HuH-7 (cell line): ENCODE measurements at regions not wholly inside any gene's neighbourhood (a gene's known extent, or its start where the extent isn't known, plus 50 kb on each side); places are given as distances from the start of the nearest gene placed in this dataset.
"Not testable (repeated sequence)": the region's sequence is repeated elsewhere in the genome, so short reads cannot be mapped to it uniquely, and the experiment has no call there.

Experiments
- DNase-seq: peaks from one replicate; pipeline ENCODE4 v3.0.0; 2011; ENCODE audit warnings: low spot score

DNA sequence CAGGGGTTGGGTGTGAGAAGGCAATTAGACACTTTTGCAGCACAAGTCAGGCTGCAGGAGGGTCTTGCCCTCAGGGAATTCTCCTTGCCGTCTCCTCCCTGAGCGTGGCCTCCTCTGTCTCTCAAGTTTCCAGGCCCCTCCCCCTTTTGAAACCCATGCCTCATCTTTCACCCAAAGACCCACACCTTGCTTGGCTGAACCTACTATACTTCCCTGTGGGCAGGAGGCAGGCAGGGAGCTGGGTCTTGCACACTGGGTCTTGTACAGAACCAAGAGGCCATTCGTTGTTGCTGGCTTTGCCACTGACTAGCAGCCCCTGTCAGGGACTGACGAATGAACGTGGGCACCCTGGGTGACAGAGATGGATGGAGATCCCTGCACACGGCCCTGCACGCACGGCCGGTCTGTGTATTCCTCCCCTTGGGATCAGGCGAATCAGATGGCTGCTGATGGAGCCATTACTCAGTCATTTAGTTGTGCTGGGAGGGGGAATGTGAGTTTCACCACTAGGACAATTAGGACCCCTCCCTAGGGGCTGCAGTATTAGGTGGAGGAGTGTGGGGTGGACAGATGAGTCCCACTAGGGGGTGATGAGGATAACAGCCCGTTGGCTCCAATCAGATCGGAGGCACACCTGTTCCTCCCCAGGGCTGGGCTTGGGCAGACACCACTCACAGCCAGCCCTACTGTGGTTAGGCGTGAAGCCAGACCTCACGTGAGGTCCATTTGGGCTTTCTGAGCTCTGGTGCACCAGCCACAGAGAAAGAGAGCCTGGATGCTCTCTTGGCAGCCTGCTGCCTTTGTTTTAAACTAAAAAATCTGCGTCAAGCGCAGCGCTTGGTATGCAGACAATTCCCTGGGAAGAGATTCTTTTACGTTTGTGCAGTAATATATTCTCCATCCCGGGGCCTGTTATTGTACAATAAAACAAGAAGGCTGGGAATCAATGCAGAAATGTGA is 167.7 kb upstream of the WSCD1 start:
- no peak for DNase-seq

DNA sequence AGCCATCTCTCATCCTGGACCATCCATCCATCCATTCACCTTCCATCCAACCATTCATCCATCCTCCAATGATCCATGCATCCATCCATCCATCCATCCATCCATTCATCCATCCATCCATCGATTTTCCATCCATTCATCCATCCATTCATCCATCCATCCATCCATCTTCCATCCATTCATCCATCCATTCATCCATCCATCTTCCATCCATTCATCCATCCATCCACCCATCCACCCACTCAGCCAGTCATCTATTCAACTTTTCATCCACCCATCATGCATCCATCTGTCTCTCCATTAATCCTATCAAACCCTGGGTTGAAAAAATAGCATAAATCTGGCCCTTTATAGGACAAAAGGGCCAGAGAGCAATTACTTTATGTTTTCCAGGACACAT is 158.3 kb upstream of the WSCD1 start:
- DNase-seq = no peak

DNA sequence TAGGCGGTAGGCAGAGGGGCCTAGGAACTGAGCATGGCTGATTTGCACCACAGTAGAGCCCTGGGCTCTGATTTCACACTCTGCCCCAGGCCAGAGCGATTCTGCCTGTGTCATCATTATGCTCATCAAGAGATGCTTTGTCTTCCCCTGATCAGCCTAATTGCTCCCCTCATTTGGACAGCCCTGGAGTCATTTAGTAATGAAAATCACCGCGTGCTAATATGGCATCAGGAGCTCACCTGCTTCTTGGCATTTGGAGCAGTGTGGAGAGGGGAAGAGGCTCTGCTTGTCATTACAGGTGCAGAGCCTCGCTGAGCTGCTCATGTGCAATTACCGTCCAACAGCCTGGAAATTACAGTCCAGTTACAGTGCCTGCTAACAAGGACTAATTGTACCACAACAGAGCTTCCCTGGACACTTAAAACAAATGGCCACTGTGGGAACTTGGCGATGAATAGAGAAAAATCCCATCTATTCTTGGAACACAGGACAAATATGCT is 157.1 kb upstream of the WSCD1 start:
- no peak for DNase-seq

DNA sequence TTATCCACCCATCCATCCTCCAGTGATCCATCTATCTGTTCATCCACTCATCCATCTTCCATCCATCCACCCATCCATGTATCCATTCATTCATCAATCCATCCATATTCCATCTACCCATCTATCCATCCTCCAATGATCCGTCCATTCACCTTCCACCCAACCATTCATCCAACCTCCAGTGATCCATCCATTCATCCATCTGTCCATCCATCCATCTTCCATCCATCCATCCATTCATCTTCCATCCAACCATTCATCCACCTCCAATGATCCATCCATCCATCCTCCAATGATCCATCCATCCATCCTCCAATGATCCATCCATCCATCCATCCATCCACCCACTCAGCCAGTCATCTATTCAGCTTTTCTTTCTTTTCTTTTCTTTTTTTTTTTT is 156.5 kb upstream of the WSCD1 start:
- no peak for DNase-seq

DNA sequence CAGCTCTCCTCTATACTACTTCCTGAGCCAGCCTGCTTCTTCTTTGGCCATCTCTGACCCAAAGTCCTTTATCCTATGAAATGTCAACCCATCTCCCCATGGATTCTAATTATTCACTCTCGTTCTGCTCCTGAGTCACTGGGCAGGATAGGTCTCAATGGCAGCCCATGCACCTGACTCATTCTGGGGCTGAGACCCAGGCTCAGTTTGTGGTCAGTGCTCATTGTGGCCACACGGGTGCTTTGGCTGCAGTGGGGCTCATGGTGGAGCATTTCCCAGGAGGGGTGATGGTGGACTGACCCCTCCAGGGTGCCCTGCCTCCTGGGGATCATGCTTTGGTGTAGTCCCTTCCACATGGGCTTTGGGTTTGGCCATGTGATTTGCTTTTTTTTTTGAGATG is 154.8 kb upstream of the WSCD1 start:
- no peak for DNase-seq

GRCh38 chr17:5919089-5919488 is 151.1 kb upstream of the WSCD1 start:
- DNase-seq = no peak

DNA sequence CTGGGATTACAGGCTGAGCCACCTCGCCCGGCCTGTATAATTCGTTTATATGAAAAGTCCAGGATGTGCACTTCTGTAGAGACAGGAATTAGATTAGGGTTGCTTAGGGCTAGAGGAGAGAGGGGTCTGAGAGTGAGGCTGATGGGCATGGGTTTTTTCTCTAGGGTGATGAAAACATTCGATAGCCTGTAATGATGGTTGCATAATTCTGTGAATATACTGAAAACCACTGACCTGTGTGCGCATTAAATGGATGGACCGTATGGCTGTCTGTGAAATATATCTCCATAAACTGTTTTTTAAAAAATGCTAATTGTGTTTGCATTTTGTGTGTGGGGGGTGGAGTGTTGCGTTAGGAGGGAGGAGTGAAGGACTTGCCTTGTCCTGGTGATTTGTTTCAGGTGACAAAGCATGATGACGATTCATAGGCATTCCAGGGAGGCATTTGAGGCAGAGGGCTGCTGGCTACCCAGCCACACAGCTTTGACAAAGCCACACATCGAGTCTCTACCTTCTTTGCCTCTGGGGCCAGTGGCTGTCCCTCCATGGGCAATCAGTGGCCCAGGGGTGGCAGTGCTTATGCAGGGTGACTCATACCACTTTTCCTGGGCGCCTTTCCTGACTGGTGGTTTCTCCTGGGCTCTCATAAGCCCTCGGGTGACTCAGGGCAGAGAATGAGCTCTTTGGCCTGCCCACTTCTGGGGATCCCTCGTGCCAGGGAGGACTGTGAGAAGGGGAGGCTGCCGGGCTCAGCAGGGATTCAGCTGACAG is 148.5 kb upstream of the WSCD1 start:
- DNase-seq = no peak

DNA sequence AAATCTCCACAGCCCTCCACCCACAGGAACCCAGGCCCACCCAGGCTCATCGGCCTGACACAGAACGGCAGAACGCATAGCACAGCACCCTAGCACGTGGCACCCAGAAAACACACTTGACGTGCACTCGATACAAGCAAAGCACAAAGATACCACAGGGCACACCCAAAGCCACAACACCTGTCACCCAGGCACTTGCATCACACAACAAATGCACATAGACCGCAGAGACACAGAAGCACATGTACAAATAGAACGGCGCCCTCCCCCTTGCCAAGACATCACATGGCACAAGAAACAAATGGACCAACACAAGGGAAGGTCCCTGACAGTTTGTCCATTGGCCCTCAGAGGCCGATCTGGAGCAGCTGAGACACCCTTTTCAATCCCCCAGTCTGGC is 147.7 kb upstream of the WSCD1 start:
- no peak for DNase-seq

DNA sequence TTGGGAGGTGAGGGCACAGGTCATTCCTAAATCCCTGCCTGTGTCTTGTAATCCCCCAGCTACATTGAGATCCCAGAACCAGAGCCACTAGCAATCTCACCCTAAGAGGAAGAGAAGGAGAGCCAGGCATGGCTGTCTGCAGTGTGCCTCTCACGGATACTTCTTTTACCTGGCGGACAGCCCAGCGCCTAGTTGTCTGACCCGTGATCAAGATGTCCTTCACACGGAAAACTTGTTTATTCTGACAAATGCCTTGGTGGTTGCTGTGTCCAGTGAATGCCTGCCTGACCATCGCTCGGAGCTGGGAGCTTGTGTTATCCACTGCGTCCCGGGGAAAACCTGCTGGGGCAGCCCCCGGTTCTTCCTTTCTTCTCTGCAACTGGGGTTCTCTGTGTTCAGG is 140.5 kb upstream of the WSCD1 start:
- no peak for DNase-seq

GRCh38 chr17:5930555-5930954 is 139.6 kb upstream of the WSCD1 start:
- not testable (repeated sequence) for DNase-seq

GRCh38 chr17:5931616-5932015 is 138.6 kb upstream of the WSCD1 start:
- DNase-seq = no peak

- DNase-seq = no peak
Measured at GRCh38 chr17:5933430-5933829, 136.7 kb upstream of the WSCD1 start.

DNA sequence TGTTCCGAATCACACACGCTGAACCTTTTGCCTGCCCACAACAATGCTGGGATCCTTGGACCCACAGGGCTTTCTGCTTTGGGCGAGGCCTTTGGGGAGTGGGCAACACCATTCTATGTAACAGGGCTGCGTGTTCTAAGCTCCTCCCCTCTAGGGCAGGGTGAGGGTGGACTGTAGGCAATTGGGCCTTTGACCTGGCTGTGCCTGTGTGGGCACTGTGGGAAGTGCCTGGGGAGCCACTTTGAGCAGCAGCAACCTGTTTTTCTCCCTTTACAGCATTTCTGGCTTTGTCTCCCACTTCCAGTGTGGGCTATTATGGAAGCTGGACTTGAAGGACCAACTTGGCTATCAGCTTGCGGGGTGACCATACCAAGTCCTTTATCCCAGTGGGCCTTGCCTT is 128.9 kb upstream of the WSCD1 start:
- DNase-seq = no peak

DNA sequence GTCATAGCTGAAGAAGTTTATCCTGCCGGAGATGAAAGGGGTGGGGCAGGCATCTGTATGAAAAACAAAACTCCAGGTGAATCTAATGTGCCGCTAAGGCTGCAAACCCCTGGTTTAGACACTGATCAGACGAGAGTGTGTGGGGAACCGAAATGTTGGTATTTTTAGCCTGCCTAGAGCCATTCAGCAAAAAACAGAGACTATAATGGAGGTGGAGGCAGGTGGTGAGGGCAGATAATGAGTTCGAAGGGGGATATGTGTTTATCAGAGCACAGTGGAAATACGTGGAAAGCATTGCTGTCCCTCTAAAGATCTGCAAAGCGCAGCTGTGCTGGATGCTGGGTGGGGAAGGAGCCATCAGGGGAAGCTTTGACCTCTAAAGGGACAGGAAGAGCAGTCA is 127.5 kb upstream of the WSCD1 start:
- DNase-seq = no peak

GRCh38 chr17:5943232-5943631 is 126.9 kb upstream of the WSCD1 start:
- DNase-seq = no peak

- DNase-seq = no peak
Measured at GRCh38 chr17:5943982-5944381, 126.2 kb upstream of the WSCD1 start.

- no peak for DNase-seq
Measured at GRCh38 chr17:5947701-5948180, 122.4 kb upstream of the WSCD1 start.

DNA sequence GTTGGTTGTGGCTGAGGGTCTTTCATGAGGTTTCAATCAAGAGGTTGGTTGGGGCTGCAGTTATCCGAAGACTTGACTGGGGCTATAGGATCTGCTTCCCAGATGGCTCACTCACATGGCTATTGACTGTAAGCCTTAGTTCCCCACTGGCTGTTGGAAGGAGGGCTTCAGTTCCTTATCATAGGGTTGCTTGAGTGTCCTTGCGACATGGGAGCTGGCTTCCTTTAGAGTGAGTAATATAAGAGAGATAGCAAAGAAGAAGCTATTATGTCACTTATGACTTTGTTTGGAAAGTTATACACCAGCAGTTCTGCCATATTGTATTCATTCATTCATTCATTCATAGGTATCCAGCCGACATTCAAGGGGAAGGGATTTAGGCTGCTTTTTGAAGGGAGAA is 121.4 kb upstream of the WSCD1 start:
- no peak for DNase-seq

DNA sequence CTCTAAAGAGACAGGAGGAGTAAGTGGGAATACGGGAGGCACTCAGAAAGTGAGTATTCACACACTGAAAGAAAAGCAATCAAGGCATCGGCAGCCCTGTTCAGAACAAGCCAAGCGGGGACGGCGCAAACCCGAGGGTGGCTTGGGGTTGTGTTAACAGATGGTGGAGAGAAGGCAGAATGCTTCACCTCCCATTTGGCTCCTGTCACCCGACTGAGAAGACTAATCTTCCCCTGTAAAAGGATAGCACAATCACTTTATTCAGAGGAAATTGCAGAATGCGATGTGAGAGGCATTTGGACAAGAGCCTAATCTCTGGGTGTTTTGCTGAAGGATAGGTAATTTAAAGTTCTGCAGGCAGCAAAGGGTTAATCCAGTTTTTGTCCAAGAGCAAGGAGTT is 119.3 kb upstream of the WSCD1 start:
- no peak for DNase-seq

DNA sequence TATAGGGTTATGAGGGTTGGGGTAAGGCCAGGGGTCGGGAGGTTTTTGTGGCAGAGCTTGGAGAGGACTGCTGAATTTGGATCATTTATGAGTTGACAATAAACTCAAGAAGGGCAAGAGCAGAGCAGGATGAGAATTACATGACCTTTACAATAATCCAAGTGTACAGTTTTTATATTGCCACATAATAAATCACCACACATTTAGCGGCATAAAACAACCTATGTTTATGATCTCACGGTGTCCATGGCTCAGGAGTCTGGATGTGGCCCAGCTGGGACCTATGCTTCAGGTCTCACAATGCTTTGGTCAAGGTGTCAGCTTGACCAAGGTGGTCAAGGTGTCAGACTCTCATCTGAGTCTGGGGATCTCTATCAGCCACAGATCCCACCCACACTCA is 118.3 kb upstream of the WSCD1 start:
- DNase-seq = no peak

DNA sequence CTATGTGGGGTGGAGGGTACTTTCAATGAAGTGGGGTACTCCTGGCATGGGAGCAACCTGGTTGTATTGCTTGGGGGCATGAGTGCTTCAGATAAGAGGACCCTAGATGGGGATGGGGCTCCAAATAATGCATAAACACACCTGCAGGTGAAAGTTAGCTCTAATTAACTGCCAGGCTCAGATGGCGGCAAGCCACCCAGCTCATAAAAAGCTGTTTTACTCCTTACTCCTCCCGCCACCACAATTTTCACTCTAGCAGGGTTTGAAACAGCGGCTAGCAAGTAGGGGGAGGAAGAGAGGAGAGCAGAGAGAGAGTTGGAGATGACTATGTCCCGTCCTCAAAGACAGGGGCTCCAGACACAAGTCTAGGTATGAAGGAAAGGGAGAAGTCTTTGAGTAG is 117.7 kb upstream of the WSCD1 start:
- DNase-seq = no peak

DNA sequence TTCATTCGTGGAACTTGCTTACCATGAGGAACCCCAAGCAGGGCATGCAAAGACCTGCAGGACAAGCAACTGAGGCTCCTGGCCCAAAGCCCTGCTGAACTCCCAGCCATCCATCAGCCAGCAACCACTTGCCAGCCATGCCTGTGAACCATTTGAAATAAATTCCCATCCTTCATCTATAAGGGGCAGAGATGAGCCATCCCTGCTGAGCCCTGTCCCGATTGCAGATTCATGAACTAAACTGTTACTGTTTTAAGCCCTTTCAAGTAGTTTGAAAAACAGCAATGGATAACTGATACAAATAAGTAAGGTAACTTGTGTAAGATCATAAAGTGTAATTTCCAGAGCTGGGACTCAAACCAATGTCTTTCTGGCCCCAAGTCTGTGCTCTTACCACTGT is 114.4 kb upstream of the WSCD1 start:
- no peak for DNase-seq

GRCh38 chr17:5958850-5959249 is 111.3 kb upstream of the WSCD1 start:
- DNase-seq = no peak
